HepG2 (cell line): ENCODE measurements at regions not wholly inside any gene's neighbourhood (a gene's known extent, or its start where the extent isn't known, plus 50 kb on each side); places are given as distances from the start of the nearest gene placed in this dataset.

Source experiments
- ATAC-seq: fragments of 200-7000 bp; cut with Tn5 transposase; 3 replicates; pipeline ENCODE4 v1.9.1; 2020; ENCODE audit warnings: mild to moderate bottlenecking, moderate library complexity
- BruUV-seq: library from RNA; stranded (reverse); fragments of 400-500 nt; replicated peaks from 2 replicates; lab custom pipeline; 2021; lab: Mats Ljungman, UMichigan
- CTCF ChIA-PET: fragments of 300-600 bp; formaldehyde crosslinking; extraction: SDS; loops from one replicate; lab custom pipeline; 2021; ENCODE audit warnings: low total read pairs, inconsistent platforms, low intra/inter-chr PET ratio; lab: Yijun Ruan, JAX
- POLR2A ChIA-PET: fragments of 350-600 bp; sonication (Branson Sonifier 250); formaldehyde crosslinking; loops from one replicate; lab custom pipeline; 2020; ENCODE audit warnings: antibody characterized with exemption, inconsistent platforms; lab: Yijun Ruan, JAX
- DNase-seq: peaks from one replicate; pipeline ENCODE4 v3.0.0-alpha.2; 2015; ENCODE audit warnings: low spot score
- FAIRE-seq: peaks from 3 replicates; lab custom pipeline; 2011; peaks lifted over from hg19 to GRCh38; lab: Jason Lieb, UNC
- H2AFZ ChIP-seq: one replicate; pipeline ENCODE4 v1.6.1; 2011; ENCODE audit warnings: low read length, inconsistent platforms
- H3K27ac ChIP-seq: fragments of 300-600 bp; 3 replicates; pipeline ENCODE4 v1.8.0; 2011; ENCODE audit warnings: mixed run types, mild to moderate bottlenecking, mixed read lengths, low read length, inconsistent platforms; ENCODE audit not compliant: insufficient read depth; ENCODE audit errors: extremely low read length
- H3K27me3 ChIP-seq, 2 experiments: fragments of 200-600 bp in 1 of 2; 2 replicates in 1 of 2; 3 replicates in 1 of 2; pipeline versions ENCODE4 v1.6.0 to v1.8.0; 2011; ENCODE audit warnings: low read length in 2 of 2, mild to moderate bottlenecking in 2 of 2, moderate library complexity in 2 of 2, inconsistent platforms in 1 of 2; ENCODE audit not compliant: insufficient read depth in 2 of 2, control insufficient read depth in 1 of 2
- H3K36me3 ChIP-seq, 2 experiments: fragments of 200-600 bp in 1 of 2; replicated peaks in 1 of 2; 2 replicates in 1 of 2; 3 replicates in 1 of 2; pipeline versions ENCODE4 v1.5.1 to v1.8.0; 2011; ENCODE audit warnings: low read length in 2 of 2, inconsistent platforms in 1 of 2; ENCODE audit not compliant: insufficient read depth in 2 of 2, control insufficient read depth in 1 of 2
- H3K4me1 ChIP-seq: 2 replicates; pipeline ENCODE4 v1.5.1; 2012; ENCODE audit warnings: low read length, inconsistent platforms; ENCODE audit not compliant: insufficient read depth
- H3K4me2 ChIP-seq: 2 replicates; pipeline ENCODE4 v1.6.0; 2011; ENCODE audit warnings: low read depth, low read length, inconsistent platforms
- H3K4me3 ChIP-seq, 3 experiments: fragments of 200-600 bp in 1 of 3; sonication (generic), shearing (Covaris generic) in 1 of 3; replicated peaks in 1 of 3; 2 replicates each; pipeline ENCODE4 v1.5.1; 2011 to 2016; ENCODE audit warnings: low read length in 3 of 3, inconsistent platforms in 2 of 3, low read depth in 2 of 3, mild to moderate bottlenecking in 2 of 3, control low read depth in 1 of 3, mixed read lengths in 1 of 3; ENCODE audit not compliant: insufficient read depth in 1 of 3
- H3K79me2 ChIP-seq: one replicate; pipeline ENCODE4 v1.6.1; 2011; ENCODE audit warnings: low read length, inconsistent platforms; ENCODE audit not compliant: insufficient read depth
- H3K9ac ChIP-seq: 2 replicates; pipeline ENCODE4 v1.6.0; 2011; ENCODE audit warnings: mild to moderate bottlenecking, low read depth, low read length, inconsistent platforms; ENCODE audit not compliant: insufficient read depth
- H3K9me3 ChIP-seq: 2 replicates; pipeline ENCODE4 v1.5.1; 2012; ENCODE audit warnings: mild to moderate bottlenecking, low read length
- H4K20me1 ChIP-seq: 2 replicates; pipeline ENCODE4 v1.6.0; 2011; ENCODE audit warnings: inconsistent platforms, mild to moderate bottlenecking, low read length, moderate library complexity; ENCODE audit not compliant: insufficient read depth
- CAMTA2 ChIP-seq: sonication (generic); formaldehyde crosslinking; IDR thresholded peaks from 2 replicates; pipeline ENCODE4 v1.4.0; 2020; ENCODE audit warnings: mild to moderate bottlenecking, missing genetic modification reagents, borderline replicate concordance
- CENPBD1 ChIP-seq: sonication (generic); formaldehyde crosslinking; IDR thresholded peaks from 2 replicates; pipeline ENCODE4 v1.8.0; 2022; ENCODE audit warnings: missing genetic modification reagents, low read depth, mild to moderate bottlenecking, borderline replicate concordance
- FOXP1 ChIP-seq, 2 experiments: fragments of 450-650 bp in 1 of 2; IDR thresholded peaks; 2 replicates each; pipeline ENCODE4 v1.6.1; 2017 to 2018; ENCODE audit warnings: antibody characterized with exemption in 1 of 2
- GABPB1 ChIP-seq: IDR thresholded peaks from 2 replicates; pipeline ENCODE4 v1.6.1; 2016; ENCODE audit warnings: mild to moderate bottlenecking, missing genetic modification reagents, moderate library complexity, missing compliant biosample characterization
- KLF13 ChIP-seq: sonication (generic); formaldehyde crosslinking; IDR thresholded peaks from 2 replicates; pipeline ENCODE4 v1.4.0; 2020; ENCODE audit warnings: mild to moderate bottlenecking, missing genetic modification reagents
- MATR3 ChIP-seq: sonication (generic); formaldehyde crosslinking; IDR thresholded peaks from 2 replicates; pipeline ENCODE4 v1.4.0; 2020; ENCODE audit warnings: missing genetic modification reagents
- MIER3 ChIP-seq: IDR thresholded peaks from 2 replicates; pipeline ENCODE4 v1.6.1; 2016; ENCODE audit warnings: missing compliant biosample characterization, borderline replicate concordance
- NBN ChIP-seq: fragments of 450-650 bp; conservative IDR thresholded peaks from 2 replicates; pipeline ENCODE4 v1.6.1; 2017
- PAXIP1 ChIP-seq: sonication (generic); formaldehyde crosslinking; conservative IDR thresholded peaks from 2 replicates; pipeline ENCODE4 v1.4.0; 2020; ENCODE audit warnings: mild to moderate bottlenecking, missing genetic modification reagents, moderate library complexity
- SNAPC4 ChIP-seq: sonication (generic); formaldehyde crosslinking; IDR thresholded peaks from 2 replicates; pipeline ENCODE4 v1.4.0; 2020; ENCODE audit warnings: mild to moderate bottlenecking, missing genetic modification reagents
- SOX6 ChIP-seq, 2 experiments: fragments of 450-650 bp in 1 of 2; sonication (generic) in 1 of 2; formaldehyde crosslinking in 1 of 2; IDR thresholded peaks; 2 replicates each; pipeline versions ENCODE4 v1.4.0 to v1.6.1; 2017 to 2020; ENCODE audit warnings: antibody characterized with exemption in 1 of 2, mild to moderate bottlenecking in 1 of 2, missing genetic modification reagents in 1 of 2
- SP4 ChIP-seq: sonication (generic); formaldehyde crosslinking; IDR thresholded peaks from 2 replicates; pipeline ENCODE4 v1.8.1; 2023; ENCODE audit warnings: mild to moderate bottlenecking, missing genetic modification reagents
- TEF ChIP-seq: sonication (generic); formaldehyde crosslinking; IDR thresholded peaks from 2 replicates; pipeline ENCODE4 v1.5.0; 2020; ENCODE audit warnings: missing genetic modification reagents
- ZKSCAN1 ChIP-seq: fragments of 150-350 bp; IDR thresholded peaks from 2 replicates; pipeline ENCODE4 v1.6.1; 2014; ENCODE audit warnings: low read length
- ZNF253 ChIP-seq: sonication (generic); formaldehyde crosslinking; IDR thresholded peaks from 2 replicates; pipeline ENCODE4 v1.8.0; 2022; ENCODE audit warnings: mild to moderate bottlenecking, missing genetic modification reagents, borderline replicate concordance
- ZNF335 ChIP-seq: sonication (generic); formaldehyde crosslinking; IDR thresholded peaks from 2 replicates; pipeline ENCODE4 v1.4.0; 2020; ENCODE audit warnings: missing genetic modification reagents
- ZNF891 ChIP-seq: sonication (generic); formaldehyde crosslinking; IDR thresholded peaks from 2 replicates; pipeline ENCODE4 v1.5.0; 2020; ENCODE audit warnings: mild to moderate bottlenecking, missing genetic modification reagents
- WGBS: methylation state at CpG from one replicate; pipeline ENCODE4 v1.1.6; 2017; ENCODE audit warnings: low lambda C conversion rate; 5-methylcytosine and 5-hydroxymethylcytosine counted together
- in situ Hi-C: cut with HindIII; loops from 2 replicates; pipeline ENCODE4 v1.10.0; 2017; ENCODE audit warnings: low pct_unique_long_range_greater_than_20kb; ENCODE audit not compliant: extremely low pct_ligation_motif_present
- intact Hi-C: fragments of 100-400 bp; cut with micrococcal nuclease; formaldehyde crosslinking; loops from one replicate; pipeline ENCODE4 v1.10.0; 2022; ENCODE audit not compliant: unreplicated experiment

- BruUV-seq: no TSS peak
- Histone ChIP-seq H3K9me3 (peaks cover 79% of the 10 kb centered on the region), H3K4me3 (no peak overlapping the region), H3K4me2 (no peak overlapping the region), H3K79me2 (no peaks in the 10 kb centered on the region), H3K27ac (no peak overlapping the region), H3K9ac (no peak overlapping the region), H2AFZ (no peak overlapping the region), H3K27me3 (no peaks in the 10 kb centered on the region), H3K36me3 (no peaks in the 10 kb centered on the region), H4K20me1 (no peaks in the 10 kb centered on the region), H3K4me1 (no peaks in the 10 kb centered on the region)
- WGBS: 0% methylated on average over 6 of the region's 6 CpGs
- in situ Hi-C loops: no loop called here
- FAIRE-seq (no peak), DNase-seq (peak; percentile 70), ATAC-seq (peak; percentile 91)
- intact Hi-C loops: no loop called here
- ChIA-PET CTCF (no interaction called here), POLR2A (interaction anchor here (1.1 kb wide), 1 partner anchor 40 kb away, joined by 3 read pairs; no protein-coding TSS in a partner anchor)
- TF ChIP-seq TEF (CRISPR knock-in tag): no peak
- TF ChIP-seq MATR3 (CRISPR knock-in tag): no peak
- TF ChIP-seq MIER3 (CRISPR knock-in tag): no peak
- TF ChIP-seq NBN: no peak
- no peak for TF ChIP-seq SOX6 (IDR thresholded peaks at IDR 0.05)
- TF ChIP-seq SOX6 (CRISPR knock-in tag; IDR thresholded peaks at IDR 0.05): peak; percentile 59; the same call in 1 of the 2 replicates
- TF ChIP-seq ZKSCAN1: no peak
- TF ChIP-seq GABPB1 (CRISPR knock-in tag): no peak
- no peak for TF ChIP-seq ZNF891 (CRISPR knock-in tag)
- no peak for TF ChIP-seq KLF13
- TF ChIP-seq SNAPC4 (CRISPR knock-in tag): no peak
- TF ChIP-seq CAMTA2 (CRISPR knock-in tag): no peak
- TF ChIP-seq SP4 (CRISPR knock-in tag): no peak
- no peak for TF ChIP-seq ZNF335 (CRISPR knock-in tag)
- TF ChIP-seq ZNF253 (CRISPR knock-in tag): peak; percentile 81; the same call in 1 of the 2 replicates
- TF ChIP-seq CENPBD1 (CRISPR knock-in tag): no peak
- 0 out of 2 replicates have a peak, but pooled peaks have one; percentile 39 for TF ChIP-seq PAXIP1 (CRISPR knock-in tag)
- TF ChIP-seq FOXP1 (IDR thresholded peaks at IDR 0.05): no peak
- TF ChIP-seq FOXP1 (CRISPR knock-in tag; IDR thresholded peaks at IDR 0.05): peak; percentile 57
Measured at GRCh38 chr12:73769337-73769736, 768.3 kb upstream of the ATXN7L3B start.
